Rectal smooth muscle tissue (tissue), 1 donor: ENCODE measurements at regions not wholly inside any gene's neighbourhood (a gene's known extent, or its start where the extent isn't known, plus 50 kb on each side); places are given as distances from the start of the nearest gene placed in this dataset.

Experiments used
- H3K27ac ChIP-seq: one replicate; pipeline ENCODE4 v1.7.0; 2013; ENCODE audit warnings: low read depth, low read length, inconsistent platforms
- H3K27me3 ChIP-seq: one replicate; pipeline ENCODE4 v1.7.0; 2013; ENCODE audit warnings: low read length; ENCODE audit not compliant: control insufficient read depth, insufficient read depth
- H3K36me3 ChIP-seq: one replicate; pipeline ENCODE4 v1.7.0; 2013; ENCODE audit warnings: low read length; ENCODE audit not compliant: control insufficient read depth, insufficient read depth
- H3K4me1 ChIP-seq: one replicate; pipeline ENCODE4 v1.7.0; 2013; ENCODE audit warnings: low read length; ENCODE audit not compliant: control insufficient read depth, insufficient read depth
- H3K4me3 ChIP-seq: one replicate; pipeline ENCODE4 v1.7.0; 2013; ENCODE audit warnings: low read length
- H3K9ac ChIP-seq: one replicate; pipeline ENCODE4 v1.7.0; 2013; ENCODE audit warnings: low read length

DNA sequence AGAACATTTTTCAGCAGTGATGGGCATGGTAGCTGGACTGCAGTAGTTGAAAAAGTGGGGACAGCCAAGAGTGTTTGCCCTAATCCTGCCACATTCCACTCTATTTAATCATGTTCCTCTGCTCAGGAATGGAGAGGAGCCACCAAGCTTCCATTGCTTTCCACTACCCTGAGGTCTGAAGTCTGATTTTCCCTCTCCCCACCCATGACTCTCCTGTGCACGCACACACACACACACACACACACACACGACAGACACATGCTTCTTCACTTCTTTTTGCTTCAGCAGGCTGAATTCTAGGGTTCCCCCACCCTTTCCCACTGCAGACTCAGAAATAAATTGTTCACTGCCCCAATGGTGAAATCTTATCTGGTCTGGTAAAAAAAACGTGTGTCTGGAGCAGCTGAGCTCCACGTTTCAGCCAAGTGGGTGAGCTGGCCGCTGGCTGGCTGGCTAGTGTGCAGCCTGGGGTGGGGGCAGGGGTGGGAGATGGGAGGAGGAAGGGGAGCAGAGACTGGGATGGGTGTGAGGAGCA, 142.7 kb upstream of the NALF2 start:
- no peaks in the 10 kb centered on the region for H3K4me1 ChIP-seq
- H3K9ac ChIP-seq = no peak overlapping the region
- H3K27me3 ChIP-seq = peaks cover 4% of the 10 kb centered on the region
- H3K36me3 ChIP-seq = no peaks in the 10 kb centered on the region
- H3K27ac ChIP-seq = no peak overlapping the region
- H3K4me3 ChIP-seq = no peak overlapping the region

DNA sequence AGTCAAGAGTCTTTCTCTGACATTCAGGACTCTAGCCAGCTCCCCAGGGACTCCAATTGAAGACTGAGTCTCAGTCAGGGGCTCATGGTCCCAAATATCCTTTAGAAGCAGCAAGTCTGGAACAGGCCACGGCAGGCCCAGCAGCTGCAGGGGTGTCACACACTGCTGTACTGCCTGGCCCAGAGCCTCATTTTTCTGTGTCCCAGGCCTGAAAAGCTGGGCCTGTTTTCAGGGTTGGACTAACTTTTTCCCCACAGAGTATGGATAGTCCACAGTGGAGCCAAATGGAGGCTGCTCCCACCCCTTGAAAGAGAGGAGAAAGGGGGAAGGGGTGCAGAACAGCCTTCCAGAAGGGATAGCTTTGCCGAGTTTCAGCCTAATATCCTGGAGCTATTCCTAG, 146.8 kb upstream of the NALF2 start:
- H3K27me3 ChIP-seq = peaks cover 4% of the 10 kb centered on the region
- no peaks in the 10 kb centered on the region for H3K36me3 ChIP-seq
- H3K4me3 ChIP-seq = no peak overlapping the region

DNA sequence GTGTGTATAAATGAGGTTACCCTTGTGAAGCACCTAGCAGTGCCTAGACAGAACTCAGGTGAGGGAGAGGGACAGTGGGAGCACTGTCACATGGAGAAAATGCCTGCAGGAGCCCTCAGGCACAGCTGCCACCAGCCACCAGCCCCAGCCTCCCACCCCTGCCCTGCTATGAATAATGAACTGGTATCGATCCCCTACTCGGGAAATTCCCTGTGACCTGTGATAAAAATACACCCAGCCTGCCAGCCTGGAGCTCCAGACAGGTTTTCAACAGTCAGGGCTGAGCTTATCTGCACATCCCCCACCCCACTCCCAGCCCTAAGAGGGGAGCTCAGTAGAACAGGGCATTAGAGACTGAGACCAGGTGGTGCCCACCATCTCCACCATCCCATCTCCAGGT, 159.6 kb upstream of the PJA1 start:
- Histone ChIP-seq H3K36me3 (no peaks in the 10 kb centered on the region), H3K27ac (no peak overlapping the region), H3K9ac (no peak overlapping the region), H3K27me3 (peaks cover 2% of the 10 kb centered on the region), H3K4me1 (no peaks in the 10 kb centered on the region), H3K4me3 (no peak overlapping the region)

More for the DNA sequence above, 146.8 kb upstream of the NALF2 start:
- no peak overlapping the region for H3K9ac ChIP-seq
- no peak overlapping the region for H3K27ac ChIP-seq
- H3K4me1 ChIP-seq = no peaks in the 10 kb centered on the region

DNA sequence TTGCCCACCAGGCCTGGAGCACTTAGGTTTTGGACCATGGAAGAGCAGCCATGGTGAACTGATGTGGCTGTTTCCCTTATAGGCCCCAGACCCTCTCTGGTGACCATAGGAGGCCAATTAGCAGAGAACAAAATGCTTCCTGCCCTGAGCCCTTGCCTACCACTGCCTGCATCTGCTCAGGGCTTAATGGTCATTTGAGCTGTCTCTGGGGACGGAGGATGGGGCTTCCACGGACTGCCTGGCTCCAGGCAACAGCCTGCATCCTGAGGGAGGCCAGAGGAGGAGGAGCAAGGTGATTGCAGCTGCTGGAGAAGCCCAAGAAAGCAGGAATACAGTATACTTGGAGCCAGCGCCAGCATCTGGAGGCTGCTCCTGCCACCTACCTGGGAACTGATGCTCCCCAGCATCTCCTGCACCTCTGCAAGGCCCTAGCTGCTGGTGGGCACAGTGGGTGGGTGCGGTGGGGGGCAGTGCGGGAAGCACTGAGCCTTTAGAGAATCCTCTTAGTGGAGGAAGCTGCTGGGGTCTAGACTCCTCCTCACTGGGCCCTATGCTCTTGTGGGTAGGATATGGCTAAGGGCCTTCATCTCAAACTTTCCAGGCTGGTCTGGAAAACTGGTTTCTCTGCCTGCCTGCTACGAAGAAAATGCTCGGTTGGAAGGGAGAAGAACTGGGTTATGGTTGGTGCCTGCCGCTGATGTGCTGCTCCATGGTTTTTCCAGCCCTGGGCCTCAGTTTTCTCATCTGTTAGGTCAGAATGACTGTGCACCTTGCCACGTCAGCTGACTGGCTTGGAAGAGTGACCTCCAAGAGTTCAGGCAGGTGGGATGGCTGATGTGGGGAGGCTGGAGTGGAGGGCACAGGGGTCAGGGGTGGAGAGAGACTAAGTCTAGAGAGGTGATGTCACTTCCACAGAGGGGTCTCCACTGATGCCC, 158.8 kb upstream of the PJA1 start:
- H3K4me3 ChIP-seq = no peak overlapping the region
- H3K27ac ChIP-seq = no peak overlapping the region
- H3K36me3 ChIP-seq = no peaks in the 10 kb centered on the region
- peaks cover 2% of the 10 kb centered on the region for H3K27me3 ChIP-seq
- no peaks in the 10 kb centered on the region for H3K4me1 ChIP-seq
- H3K9ac ChIP-seq = no peak overlapping the region

DNA sequence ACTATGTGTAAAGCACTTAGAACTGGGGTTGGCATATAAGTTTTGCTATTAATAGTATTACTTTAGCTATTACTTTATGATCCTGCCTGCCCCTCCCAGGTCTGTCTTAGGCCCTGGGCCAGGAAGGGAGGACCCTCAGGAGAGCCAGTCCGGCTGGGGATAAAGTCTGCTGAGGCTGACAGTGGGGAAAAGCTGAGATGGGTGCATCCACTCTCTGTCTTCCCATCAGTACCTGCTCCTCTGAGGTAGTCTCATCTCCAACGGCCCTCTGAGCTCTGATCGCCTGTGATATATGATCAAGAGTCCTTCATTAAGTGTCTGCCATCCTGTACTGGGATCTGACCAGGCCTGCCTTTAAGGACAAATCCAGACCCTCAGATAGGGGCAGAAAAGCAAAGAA, 156.5 kb upstream of the PJA1 start:
- Histone ChIP-seq H3K27me3 (peaks cover 2% of the 10 kb centered on the region), H3K4me1 (no peaks in the 10 kb centered on the region), H3K9ac (no peak overlapping the region), H3K4me3 (no peak overlapping the region), H3K27ac (no peak overlapping the region), H3K36me3 (no peaks in the 10 kb centered on the region)

DNA sequence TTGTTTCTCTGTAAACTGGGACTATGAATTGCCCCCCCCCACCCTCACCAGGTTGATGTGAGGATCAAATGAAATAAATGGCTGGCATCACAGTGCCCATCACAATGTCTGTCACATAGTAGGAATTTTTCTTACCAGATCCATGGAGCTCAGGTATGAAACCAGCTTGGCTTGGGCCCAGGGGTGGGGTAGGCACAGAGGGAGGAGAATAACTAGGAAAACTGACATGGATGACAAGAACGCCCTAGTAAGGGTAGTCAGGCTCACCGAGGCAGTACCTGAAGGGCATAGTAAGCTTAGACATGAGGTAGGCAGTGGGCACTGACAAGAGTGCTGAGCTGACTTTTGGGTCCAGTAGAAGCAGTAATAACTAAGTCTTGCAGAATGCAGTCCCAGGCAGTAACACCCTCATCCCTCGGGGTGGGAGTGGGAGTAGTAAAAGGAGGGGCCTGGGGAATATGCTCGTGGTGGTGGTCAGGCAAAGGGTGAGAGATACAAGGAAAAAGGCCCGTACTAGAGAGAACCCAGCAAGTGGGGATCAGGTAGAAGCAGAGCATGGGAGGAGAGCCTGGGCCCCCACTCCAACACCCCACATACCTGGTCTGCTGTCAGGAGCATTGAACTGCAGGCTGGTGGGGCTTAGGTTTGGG, 155.9 kb upstream of the PJA1 start:
- H3K4me1 ChIP-seq = no peaks in the 10 kb centered on the region
- H3K9ac ChIP-seq = no peak overlapping the region
- no peak overlapping the region for H3K27ac ChIP-seq

DNA sequence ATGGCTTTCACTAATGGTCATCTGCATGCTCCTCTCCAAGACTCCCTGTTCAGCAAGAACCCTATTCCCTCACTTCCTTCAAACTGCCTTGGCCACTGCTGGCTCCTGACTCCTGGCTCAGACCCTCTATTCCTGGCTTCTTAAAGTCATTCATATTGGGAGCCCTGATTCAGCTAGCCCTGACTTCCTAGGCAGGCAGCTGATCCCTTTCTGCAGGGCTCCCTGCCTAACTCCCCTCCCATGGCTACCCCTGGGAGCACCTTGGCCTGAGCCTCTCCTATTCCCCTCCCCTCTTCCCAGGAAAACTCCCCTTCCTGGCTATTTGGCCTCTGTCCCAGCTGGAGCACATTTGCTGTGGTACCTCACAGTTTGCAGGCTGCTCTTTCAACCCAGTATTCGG, 154.9 kb upstream of the PJA1 start:
- Histone ChIP-seq H3K36me3 (no peaks in the 10 kb centered on the region), H3K4me3 (no peak overlapping the region), H3K4me1 (no peaks in the 10 kb centered on the region), H3K27ac (no peak overlapping the region), H3K9ac (no peak overlapping the region), H3K27me3 (peaks cover 2% of the 10 kb centered on the region)

More for the DNA sequence above, 155.9 kb upstream of the PJA1 start:
- H3K4me3 ChIP-seq = no peak overlapping the region
- no peaks in the 10 kb centered on the region for H3K36me3 ChIP-seq
- H3K27me3 ChIP-seq = peaks cover 2% of the 10 kb centered on the region

DNA sequence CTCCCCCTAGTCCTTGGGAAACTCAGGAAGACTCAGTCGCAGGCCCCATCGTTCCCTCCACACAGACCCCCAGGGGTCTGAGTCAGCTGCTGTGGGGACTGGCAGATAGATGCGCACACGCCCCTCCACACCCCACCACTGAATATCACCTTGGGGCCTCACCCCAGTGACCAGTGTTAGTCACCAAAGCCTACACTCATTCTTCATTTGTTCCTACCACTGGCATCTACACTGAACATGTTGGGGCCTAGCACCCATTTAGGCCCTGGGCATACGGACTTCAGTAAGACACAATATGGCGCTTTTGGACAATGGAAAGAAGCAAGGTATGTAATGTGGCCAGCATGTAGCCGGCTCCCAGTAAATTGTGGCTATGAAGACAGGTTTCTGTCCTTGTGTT, 154.1 kb upstream of the PJA1 start:
- H3K27ac ChIP-seq = no peak overlapping the region
- no peaks in the 10 kb centered on the region for H3K36me3 ChIP-seq
- H3K4me3 ChIP-seq = no peak overlapping the region
- no peaks in the 10 kb centered on the region for H3K4me1 ChIP-seq
- no peak overlapping the region for H3K9ac ChIP-seq
- peaks cover 2% of the 10 kb centered on the region for H3K27me3 ChIP-seq

DNA sequence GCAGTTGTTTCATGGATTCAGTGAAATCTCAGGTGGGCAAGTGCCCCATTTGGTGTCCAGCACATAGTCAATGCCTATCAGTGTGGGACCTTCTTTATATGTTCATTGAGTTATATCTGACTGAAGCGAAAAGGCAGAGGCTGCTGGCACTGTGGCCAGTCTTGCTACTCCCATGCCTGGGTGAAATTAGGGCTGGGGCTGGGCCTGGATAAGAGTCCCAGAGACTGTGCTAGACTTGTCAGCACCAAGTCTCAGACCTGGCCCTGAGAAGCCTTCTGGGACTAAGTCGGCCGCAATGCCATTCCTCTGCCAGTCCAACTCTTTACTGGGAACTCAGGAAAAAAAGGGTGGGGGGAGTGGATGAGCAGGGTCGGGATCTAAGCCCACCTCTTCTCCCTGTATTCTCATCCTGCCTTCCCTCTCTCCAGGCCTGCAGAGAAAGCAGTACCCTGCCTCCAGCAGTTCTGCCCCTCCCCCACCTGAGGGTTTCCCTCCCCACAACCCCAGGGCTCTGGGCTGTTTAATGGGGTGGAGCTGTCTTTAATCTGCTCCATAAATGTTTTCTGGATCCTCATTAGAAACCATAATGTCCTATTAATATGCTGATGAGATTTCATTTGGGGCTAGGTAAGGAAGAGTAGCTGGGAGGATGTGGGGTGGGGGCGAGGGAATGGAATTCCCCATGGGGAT, 153.5 kb upstream of the PJA1 start:
- H3K36me3 ChIP-seq = no peaks in the 10 kb centered on the region
- H3K9ac ChIP-seq = no peak overlapping the region
- H3K4me1 ChIP-seq = no peaks in the 10 kb centered on the region
- no peak overlapping the region for H3K4me3 ChIP-seq
- no peak overlapping the region for H3K27ac ChIP-seq
- H3K27me3 ChIP-seq = peaks cover 2% of the 10 kb centered on the region

DNA sequence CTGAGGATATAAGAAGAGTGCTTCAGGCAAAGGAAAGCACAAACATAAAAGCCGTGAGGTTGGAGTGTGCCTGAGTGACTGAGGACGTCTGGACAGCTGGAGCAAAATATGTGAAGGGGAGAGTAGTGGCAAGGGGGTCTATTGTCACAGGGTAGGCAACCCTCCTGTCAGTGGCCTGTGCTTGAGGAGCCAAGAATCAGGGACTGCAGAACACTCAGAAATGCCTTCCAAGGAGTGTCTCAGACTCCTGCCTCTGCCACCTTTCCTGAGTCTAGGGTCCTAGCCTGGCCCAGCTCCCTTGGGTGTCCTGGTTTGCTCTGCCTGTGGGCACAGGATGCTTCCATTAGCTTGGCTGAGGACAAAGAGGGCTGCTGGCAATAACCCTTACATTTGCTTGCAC, 152.5 kb upstream of the PJA1 start:
- Histone ChIP-seq H3K36me3 (no peaks in the 10 kb centered on the region), H3K27ac (no peak overlapping the region), H3K4me1 (no peaks in the 10 kb centered on the region), H3K27me3 (peaks cover 2% of the 10 kb centered on the region), H3K9ac (no peak overlapping the region), H3K4me3 (no peak overlapping the region)

DNA sequence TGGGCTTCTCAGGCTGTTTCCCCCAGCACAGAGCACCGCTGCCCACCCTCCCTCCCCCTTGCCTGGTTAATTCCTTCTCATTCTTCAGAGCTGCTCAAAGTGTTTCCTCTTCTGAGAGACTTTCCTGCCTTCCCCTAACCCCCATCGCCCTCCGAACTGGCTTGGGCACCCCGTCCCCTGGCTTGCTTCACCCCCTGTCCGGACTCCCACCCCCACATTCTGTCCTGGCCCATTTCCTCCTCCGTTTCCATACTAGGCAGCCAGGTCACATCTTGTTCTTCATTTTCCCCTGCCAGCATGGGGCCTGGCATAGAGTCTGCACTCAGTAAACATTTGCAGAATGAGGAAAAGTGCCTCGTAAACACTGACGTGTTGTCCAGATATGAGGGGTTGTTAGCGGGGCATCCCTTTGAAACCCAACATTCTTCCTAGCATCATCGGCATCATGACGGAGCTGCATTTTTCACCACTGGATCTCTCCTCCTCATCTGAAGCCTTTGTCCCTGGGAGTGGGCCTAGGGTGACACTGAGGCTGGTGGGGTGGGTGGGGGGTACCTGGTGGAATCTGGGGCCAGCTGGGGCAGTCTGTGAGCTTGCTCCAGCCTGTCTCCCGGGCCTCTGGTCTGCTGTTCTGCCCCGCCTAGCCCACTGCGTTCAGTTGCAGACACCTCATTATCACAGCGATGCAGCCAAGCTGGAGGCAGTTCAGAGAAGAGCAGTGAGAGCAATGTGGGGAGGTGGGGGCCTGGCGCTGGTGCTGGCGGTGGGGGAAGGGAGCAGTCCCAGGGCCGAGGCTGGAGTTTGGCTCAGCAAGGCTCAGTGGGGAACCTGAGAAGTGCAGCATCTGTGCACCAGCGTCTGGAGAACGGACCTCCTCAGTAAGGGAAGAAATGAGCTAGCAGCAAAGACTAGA, 149.4 kb upstream of the PJA1 start:
- Histone ChIP-seq H3K4me3 (no peak overlapping the region), H3K9ac (no peak overlapping the region)

More for the DNA sequence above, 149.4 kb upstream of the PJA1 start:
- Histone ChIP-seq H3K36me3 (no peaks in the 10 kb centered on the region), H3K27me3 (no peaks in the 10 kb centered on the region), H3K27ac (no peak overlapping the region), H3K4me1 (no peaks in the 10 kb centered on the region)
